Loucy (cell line): ENCODE measurements at regions not wholly inside any gene's neighbourhood (a gene's known extent, or its start where the extent isn't known, plus 50 kb on each side); places are given as distances from the start of the nearest gene placed in this dataset.

Experiments used
- EZH2phosphoT487 ChIP-seq: fragments of 200-600 bp; IDR thresholded peaks from 2 replicates; pipeline ENCODE4 v1.6.1; 2018; ENCODE audit warnings: antibody characterized with exemption, mild to moderate bottlenecking, moderate library complexity, borderline replicate concordance
- TF ChIP-seq, protein P1 (sequence below): fragments of 200-600 bp; sonication (generic); conservative IDR thresholded peaks from 2 replicates; pipeline ENCODE4 v1.5.1; 2014; ENCODE audit warnings: mild to moderate bottlenecking, antibody characterized with exemption, low read length

- TF ChIP-seq, protein P1, sequence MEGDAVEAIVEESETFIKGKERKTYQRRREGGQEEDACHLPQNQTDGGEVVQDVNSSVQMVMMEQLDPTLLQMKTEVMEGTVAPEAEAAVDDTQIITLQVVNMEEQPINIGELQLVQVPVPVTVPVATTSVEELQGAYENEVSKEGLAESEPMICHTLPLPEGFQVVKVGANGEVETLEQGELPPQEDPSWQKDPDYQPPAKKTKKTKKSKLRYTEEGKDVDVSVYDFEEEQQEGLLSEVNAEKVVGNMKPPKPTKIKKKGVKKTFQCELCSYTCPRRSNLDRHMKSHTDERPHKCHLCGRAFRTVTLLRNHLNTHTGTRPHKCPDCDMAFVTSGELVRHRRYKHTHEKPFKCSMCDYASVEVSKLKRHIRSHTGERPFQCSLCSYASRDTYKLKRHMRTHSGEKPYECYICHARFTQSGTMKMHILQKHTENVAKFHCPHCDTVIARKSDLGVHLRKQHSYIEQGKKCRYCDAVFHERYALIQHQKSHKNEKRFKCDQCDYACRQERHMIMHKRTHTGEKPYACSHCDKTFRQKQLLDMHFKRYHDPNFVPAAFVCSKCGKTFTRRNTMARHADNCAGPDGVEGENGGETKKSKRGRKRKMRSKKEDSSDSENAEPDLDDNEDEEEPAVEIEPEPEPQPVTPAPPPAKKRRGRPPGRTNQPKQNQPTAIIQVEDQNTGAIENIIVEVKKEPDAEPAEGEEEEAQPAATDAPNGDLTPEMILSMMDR = no peak
- TF ChIP-seq EZH2phosphoT487 = no peak
Observed at GRCh38 chr1:199742547-199742946, 285.0 kb upstream of the NR5A2 start.
